Posterior cingulate gyrus (tissue), 11 donors: ENCODE measurements at regions not wholly inside any gene's neighbourhood (a gene's known extent, or its start where the extent isn't known, plus 50 kb on each side); places are given as distances from the start of the nearest gene placed in this dataset.
A peak's percentile ranks its signal among the peaks of the same experiment; 100 is the strongest.
"Not testable (repeated sequence)": the region's sequence is repeated elsewhere in the genome, so short reads cannot be mapped to it uniquely, and the experiment has no call there.

ENCODE experiments used
- DNase-seq, 10 donors: peaks; one replicate each; pipeline versions ENCODE4 v3.0.0 to v3.0.0-alpha.2; 2020 to 2021; ENCODE audit warnings: mixed read lengths in 3 of 10
- intact Hi-C: fragments of 100-400 bp; cut with DNase I; formaldehyde crosslinking; loops from one replicate; pipeline ENCODE4 v1.15.1; 2023

- DNase-seq = no peak
- intact Hi-C loops = no loop called here
Observed at GRCh38 chrX:142804085-142804484, 221.6 kb upstream of the SPANXN4 start.

DNA sequence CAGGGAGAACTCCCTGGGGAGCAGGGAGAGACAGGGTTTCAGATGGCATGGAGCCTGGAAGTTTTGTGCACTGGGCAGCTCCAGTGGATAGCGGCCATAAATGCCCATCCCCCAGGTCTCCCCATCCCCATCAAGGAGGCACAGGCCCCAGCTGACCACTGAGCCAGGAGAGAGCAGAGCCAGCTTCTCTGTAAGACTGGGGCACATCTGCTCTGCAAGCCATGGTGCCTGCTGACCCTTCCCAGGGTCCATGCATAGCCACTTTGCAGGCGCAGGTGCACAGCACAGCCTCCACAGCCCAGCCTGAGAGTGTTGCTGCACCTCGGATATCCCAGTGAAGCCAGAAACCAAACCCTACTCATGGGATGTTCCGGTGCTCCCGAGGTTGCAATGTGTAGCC, 206.3 kb upstream of the SPANXN4 start:
- DNase-seq = peak in 2 of 10 donors; percentile 57 to 69
- intact Hi-C loops = no loop called here

DNA sequence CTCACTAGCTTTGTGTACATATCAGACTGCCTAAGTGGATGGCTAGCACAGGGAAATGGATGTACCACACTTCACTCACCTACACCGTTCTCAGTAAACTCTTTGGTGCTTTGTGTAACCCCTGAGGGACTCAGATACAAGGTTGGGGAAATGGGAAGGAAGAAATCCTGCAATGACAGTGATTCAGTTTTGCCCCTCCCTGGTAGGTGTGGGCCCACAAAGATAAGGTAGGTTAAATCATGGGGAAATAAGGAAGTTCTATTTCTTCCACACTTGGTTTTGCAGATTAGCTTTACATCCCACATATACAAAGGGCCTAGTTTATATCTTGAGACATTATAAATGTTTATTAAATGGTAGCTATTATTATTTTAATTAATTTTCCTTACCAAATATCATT, 197.6 kb upstream of the SPANXN4 start:
- intact Hi-C loops = no loop called here
- DNase-seq = no peak

- no peak for DNase-seq
- intact Hi-C loops = no loop called here
Observed at GRCh38 chrX:142831961-142832530, 193.7 kb upstream of the SPANXN4 start.

- DNase-seq = no peak
- intact Hi-C loops = no loop called here
Observed at GRCh38 chrX:142854970-142855369, 170.8 kb upstream of the SPANXN4 start.

- no peak for DNase-seq
- intact Hi-C loops = no loop called here
Observed at GRCh38 chrX:142860944-142861343, 164.8 kb upstream of the SPANXN4 start.

- intact Hi-C loops = no loop called here
- DNase-seq = no peak
Observed at GRCh38 chrX:142861557-142861956, 164.2 kb upstream of the SPANXN4 start.

- intact Hi-C loops, DNase-seq: not testable (repeated sequence)
Observed at GRCh38 chrX:142866247-142866646, 159.5 kb upstream of the SPANXN4 start.

GRCh38 chrX:142873214-142873613, 152.5 kb upstream of the SPANXN4 start:
- no peak for DNase-seq
- intact Hi-C loops = no loop called here

DNA sequence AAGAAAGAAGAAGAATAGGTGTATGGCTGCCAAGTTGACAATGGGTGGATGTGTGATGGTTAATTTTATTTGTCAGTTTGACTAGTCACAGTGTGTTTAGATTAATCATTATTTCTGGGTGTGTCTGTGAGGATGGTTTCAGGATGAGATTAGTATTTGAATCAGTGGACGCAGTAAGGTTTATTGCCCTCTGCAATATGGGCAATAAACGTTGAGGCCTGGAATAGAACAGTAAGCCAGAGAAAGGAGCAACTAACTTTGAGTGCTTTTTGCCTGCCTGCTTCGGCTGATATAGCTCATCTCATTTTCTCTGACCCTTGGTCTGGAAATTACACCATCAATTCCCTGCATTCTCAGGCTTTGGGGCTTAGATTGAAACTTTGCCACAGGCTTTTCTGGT, 140.8 kb upstream of the SPANXN4 start:
- intact Hi-C loops = no loop called here
- no peak for DNase-seq

DNA sequence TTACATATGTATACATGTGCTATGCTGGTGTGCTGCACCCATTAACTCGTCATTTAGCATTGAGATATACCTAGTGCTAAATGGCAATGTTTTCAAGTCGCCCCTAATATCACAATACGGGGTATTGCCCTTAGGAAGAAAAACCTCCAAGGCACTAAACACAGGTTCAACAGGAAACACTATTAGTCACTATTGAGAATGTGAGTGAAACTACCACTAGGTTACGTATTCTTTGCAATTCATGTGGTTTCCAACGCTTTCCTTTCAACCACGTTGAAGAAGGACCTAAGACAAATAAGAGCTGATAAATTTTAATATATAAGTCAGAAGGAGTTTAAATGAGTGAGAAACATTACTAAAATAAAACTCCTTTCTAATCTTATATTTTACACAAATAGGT, 134.7 kb upstream of the SPANXN4 start:
- no peak for DNase-seq
- intact Hi-C loops = no loop called here

DNA sequence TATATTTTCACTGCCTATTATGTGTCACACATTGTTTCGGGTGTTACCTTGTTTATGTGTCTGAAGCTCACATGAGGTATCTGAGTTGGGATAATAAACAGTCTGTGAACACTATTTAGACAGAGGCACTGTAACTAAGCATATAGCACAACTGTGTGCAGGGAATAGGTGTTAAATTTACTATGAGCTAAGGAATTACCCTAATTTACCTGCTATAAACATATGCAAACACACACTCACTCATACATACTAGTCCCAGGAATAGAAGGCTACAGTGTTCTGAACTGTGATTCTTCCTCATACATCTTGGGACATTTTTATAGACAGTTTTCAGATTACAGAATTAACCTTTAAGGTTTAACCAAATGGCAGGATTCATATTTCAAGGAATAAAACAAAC, 127.6 kb upstream of the SPANXN4 start:
- intact Hi-C loops = no loop called here
- DNase-seq = no peak

GRCh38 chrX:142923201-142923600, 102.5 kb upstream of the SPANXN4 start:
- intact Hi-C loops = no loop called here
- DNase-seq = no peak

DNA sequence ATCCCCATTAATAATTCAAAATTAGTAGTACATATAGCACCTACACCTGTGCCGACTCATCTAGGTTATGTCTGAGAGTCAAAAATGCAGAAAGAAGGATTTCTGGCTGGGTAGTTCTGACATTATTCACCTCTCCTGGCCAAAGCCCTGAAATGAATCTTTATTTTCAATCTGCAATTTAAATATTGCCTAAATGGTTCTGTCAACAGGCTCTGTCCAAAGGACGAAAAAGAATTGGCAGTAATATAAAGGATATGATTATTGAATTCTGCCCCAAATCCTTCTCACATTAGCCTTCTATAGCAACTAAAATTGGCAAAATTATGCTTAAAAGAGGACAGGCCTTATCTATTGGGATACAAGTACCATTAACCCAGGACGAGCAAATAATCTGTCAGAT, 86.9 kb upstream of the SPANXN4 start:
- intact Hi-C loops = no loop called here
- DNase-seq = no peak

- intact Hi-C loops = not testable (repeated sequence)
- peak in 2 of 10 donors; percentile 60 to 78 for DNase-seq
Observed at GRCh38 chrX:142972147-142972809, 53.5 kb upstream of the SPANXN4 start.
